ENCODE measurements at regions not wholly inside any gene's neighbourhood (a gene's known extent, or its start where the extent isn't known, plus 50 kb on each side); places are given as distances from the start of the nearest gene placed in this dataset.

DNA sequence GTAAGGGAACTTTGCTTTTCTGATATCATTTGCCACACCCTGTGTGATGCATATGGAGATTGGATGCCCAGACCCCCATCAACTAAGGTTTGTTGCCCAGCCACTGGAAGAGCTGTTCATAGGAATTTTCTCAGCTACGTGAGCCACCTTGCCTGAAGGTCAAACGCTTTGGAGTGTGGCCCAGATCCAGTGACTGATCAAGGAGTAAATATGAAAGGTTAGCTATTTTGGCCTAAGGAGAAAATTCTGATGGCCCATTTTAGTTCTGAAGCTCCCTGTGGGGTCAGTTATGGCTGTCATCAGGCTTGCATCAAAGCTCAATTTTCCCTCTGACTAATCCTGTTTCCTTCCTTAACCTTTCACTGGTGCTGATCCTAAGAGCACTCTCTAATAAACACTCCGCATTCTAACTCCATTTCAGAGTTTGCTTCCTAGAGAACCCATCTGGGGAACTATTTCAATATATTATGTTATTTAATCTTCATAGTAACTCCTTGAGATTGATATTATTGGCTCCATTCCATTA, 407.7 kb downstream of the SPRY1 start:
- DNase-seq (ENCODE audit: low read depth) = no peak
- no peak overlapping the region for H3K4me3 ChIP-seq (ENCODE audit: low read length)
- no peak for TF ChIP-seq CTCF (conservative IDR thresholded peaks at IDR 0.05; ENCODE audit: low read length)

GRCh38 chr4:123806056-123806455, 409.5 kb downstream of the SPRY1 start:
- no peak overlapping the region for H3K4me3 ChIP-seq (ENCODE audit: low read length)
- DNase-seq (ENCODE audit: low read depth) = no peak
- TF ChIP-seq CTCF (conservative IDR thresholded peaks at IDR 0.05; ENCODE audit: low read length) = no peak

GRCh38 chr4:123807187-123807586, 410.6 kb downstream of the SPRY1 start:
- no peak overlapping the region for H3K4me3 ChIP-seq (ENCODE audit: low read length)
- no peak for DNase-seq (ENCODE audit: low read depth)
- TF ChIP-seq CTCF (conservative IDR thresholded peaks at IDR 0.05; ENCODE audit: low read length) = no peak

DNA sequence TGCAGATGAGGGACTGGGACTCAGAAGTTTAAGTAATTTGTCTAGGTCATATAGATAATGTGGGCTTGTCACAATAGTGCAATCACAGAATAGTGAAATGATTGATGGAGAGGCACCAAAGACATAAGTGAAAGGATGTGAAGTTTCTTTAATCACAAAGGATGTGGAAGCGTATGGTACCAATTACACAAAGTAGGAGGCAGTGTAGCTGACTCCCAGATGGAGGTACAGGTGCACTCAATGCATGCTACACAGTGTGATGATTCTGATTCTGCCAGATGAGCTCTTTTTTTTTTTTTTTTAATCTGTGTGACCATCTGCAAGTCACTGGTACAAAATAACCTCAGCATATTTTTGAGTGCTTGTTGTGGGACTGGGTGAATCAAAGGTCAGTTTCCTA, 411.3 kb downstream of the SPRY1 start:
- no peak for TF ChIP-seq CTCF (conservative IDR thresholded peaks at IDR 0.05; ENCODE audit: low read length)
- no peak for DNase-seq (ENCODE audit: low read depth)
- H3K4me3 ChIP-seq (ENCODE audit: low read length) = no peak overlapping the region

GRCh38 chr4:123809864-123810263, 413.3 kb downstream of the SPRY1 start:
- TF ChIP-seq CTCF (conservative IDR thresholded peaks at IDR 0.05; ENCODE audit: low read length) = no peak
- no peak for DNase-seq (ENCODE audit: low read depth)
- no peak overlapping the region for H3K4me3 ChIP-seq (ENCODE audit: low read length)

GRCh38 chr4:123812066-123812390, 415.4 kb downstream of the SPRY1 start:
- no peak overlapping the region for H3K4me3 ChIP-seq (ENCODE audit: low read length)
- DNase-seq (ENCODE audit: low read depth) = no peak
- no peak for TF ChIP-seq CTCF (conservative IDR thresholded peaks at IDR 0.05; ENCODE audit: low read length)

- DNase-seq (ENCODE audit: low read depth) = no peak
- TF ChIP-seq CTCF (conservative IDR thresholded peaks at IDR 0.05; ENCODE audit: low read length) = no peak
- no peak overlapping the region for H3K4me3 ChIP-seq (ENCODE audit: low read length)
Measured at GRCh38 chr4:123813901-123814300, 417.3 kb downstream of the SPRY1 start.
